Fibroblast of peridontal ligament (primary cell): ENCODE measurements at regions not wholly inside any gene's neighbourhood (a gene's known extent, or its start where the extent isn't known, plus 50 kb on each side); places are given as distances from the start of the nearest gene placed in this dataset.

Experiments
- DNase-seq: peaks from one replicate; pipeline ENCODE4 v3.0.0-alpha.2; 2010; ENCODE audit errors: extremely low read depth

GRCh38 chr14:27090716-27091115 is 492.9 kb upstream of the NOVA1 start:
- no peak for DNase-seq

GRCh38 chr14:27091973-27092372 is 494.1 kb upstream of the NOVA1 start:
- DNase-seq: no peak

GRCh38 chr14:27096091-27096490 is 498.3 kb upstream of the NOVA1 start:
- no peak for DNase-seq

DNA sequence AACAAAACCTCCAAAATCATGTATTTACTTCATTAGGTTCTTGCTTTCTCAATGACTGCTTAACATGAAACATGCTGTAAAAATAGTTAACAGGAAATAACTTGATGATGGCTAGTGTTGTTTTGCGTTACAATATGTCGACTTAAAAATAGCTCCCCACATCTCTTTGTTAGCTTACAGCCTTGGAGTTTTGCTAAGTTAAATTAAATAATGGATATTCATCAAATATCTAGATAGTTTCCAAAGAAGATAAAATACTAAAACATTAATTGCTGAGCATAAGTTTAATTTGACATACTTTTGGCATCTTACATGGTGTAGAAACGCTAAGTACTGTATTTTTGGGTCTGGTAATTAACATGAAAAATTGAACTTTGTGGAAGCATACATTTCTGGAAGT is 500.6 kb upstream of the NOVA1 start:
- no peak for DNase-seq

- DNase-seq: no peak
Measured at GRCh38 chr14:27114180-27114579, 516.3 kb upstream of the NOVA1 start.

DNA sequence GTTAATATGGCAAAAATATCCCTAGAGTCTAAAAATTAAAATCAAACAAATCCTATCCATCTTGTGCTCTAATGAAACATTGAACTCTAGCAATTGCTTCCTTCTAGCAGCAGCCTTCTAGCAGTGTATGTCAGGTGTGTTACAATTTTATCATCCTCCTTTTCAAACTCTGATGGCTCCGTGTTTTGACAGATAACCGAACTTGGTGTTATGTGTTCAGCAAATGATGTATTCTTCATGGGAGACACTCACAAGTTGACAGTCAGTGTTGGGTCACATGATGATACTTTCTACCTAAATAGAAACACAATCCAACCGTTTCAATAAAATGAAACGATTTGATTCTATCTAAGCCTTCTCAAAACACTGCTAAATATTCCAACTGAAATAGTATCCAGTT is 525.3 kb upstream of the NOVA1 start:
- DNase-seq: no peak

GRCh38 chr14:27127838-27128237 is 530.0 kb upstream of the NOVA1 start:
- no peak for DNase-seq

DNA sequence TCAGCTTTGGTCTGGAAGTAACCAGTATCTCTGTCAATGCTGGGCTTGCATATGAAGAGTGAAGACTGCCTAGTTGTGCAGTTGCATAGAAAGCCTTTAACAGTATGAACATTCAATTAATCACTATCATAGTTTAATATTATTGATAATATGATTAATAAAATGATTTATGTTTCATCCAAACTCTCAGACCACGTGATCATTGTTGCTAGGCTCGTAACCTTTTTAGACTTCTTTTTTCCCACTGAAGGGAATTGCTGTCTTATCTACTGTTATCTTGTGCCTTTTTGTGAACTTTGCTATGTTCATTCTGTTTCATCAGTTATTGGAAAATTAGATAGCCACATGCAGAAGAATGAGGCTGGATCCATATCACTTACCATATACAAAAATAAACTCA is 536.4 kb upstream of the NOVA1 start:
- no peak for DNase-seq

DNA sequence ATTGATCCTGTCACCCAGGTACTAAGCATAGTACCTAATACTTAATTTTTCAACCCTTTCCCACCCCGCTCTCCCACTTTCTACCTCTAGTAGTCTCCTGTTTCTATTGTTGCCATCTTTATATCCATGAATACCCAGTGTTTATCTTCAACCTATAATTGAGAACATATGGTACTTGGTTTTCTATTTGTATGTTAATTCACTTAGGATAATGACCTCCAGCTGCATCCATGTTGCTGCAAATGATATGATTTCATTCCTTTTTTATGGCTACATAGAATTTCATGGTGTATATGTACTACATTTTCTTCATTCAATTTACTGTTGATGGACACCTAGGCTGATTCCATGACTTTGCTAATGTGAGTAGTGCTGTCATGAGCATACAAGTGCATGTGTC is 547.3 kb upstream of the NOVA1 start:
- DNase-seq: no peak

- DNase-seq: no peak
Measured at GRCh38 chr14:27148143-27148542, 550.3 kb upstream of the NOVA1 start.

- DNase-seq: no peak
Measured at GRCh38 chr14:27164139-27164538, 566.3 kb upstream of the NOVA1 start.

GRCh38 chr14:27175489-27175888 is 577.7 kb upstream of the NOVA1 start:
- no peak for DNase-seq

GRCh38 chr14:27181333-27181732 is 583.5 kb upstream of the NOVA1 start:
- DNase-seq: no peak

DNA sequence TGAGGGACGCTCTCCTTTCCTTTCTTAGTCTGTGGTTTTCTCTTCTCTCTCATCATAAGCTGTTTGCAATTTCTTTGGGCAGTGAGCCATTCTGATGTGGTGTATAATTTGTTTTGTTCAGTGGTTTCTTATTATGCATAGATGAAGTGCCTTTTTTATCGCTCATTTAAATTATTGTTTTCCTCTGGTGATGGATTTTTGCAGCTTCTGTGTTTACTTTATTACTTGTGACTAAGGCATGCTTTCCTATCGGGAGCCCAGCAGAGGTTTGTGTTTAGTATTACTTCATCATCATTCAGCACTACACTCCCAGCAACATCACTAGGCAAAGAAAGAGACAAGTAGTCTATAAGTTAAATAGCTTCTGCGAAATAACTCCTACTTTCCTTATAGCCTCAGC is 586.6 kb upstream of the NOVA1 start:
- DNase-seq: peak; percentile 8

GRCh38 chr14:27186048-27186447 is 588.2 kb upstream of the NOVA1 start:
- no peak for DNase-seq

- no peak for DNase-seq
Measured at GRCh38 chr14:27187136-27187535, 589.3 kb upstream of the NOVA1 start.

- peak; percentile 1 for DNase-seq
Measured at GRCh38 chr14:27190296-27190695, 592.5 kb upstream of the NOVA1 start.

- DNase-seq: no peak
Measured at GRCh38 chr14:27199272-27199671, 601.4 kb upstream of the NOVA1 start.

DNA sequence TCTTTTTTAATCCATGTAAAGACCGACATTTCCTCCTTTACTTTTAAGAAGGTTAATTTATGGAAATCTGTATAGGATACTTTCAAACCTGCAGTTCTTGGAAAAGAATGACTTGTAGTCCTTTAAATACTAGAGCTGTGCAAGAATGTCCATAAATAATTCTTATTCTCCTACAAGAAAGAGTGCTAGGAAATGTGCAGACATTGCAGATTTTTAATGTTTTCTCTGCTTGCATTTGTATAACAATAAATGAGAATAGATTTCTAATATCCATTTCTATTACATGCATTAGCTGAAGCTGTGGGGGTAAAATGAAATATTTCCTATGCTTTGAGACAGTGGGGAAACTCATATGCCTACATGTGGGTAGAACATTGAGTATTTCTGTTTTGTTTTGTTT is 607.2 kb upstream of the NOVA1 start:
- DNase-seq: no peak

DNA sequence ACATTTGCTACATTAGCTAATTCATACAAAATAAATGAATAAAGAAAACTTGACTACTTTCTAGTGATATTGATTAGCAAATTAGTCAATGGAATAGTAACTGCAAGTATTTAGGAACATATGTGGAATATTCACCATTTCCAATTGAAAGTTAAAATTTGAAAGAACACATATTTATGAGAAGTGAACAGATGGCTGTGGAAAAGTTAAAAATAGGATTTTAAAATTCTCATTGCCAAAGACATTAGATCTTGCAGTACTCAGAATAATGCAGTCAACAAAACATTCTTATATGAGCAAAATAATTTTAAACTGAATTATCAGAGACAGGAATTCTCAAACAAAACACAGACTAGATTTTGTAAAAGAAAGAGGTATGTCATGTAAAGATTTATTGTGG is 613.9 kb upstream of the NOVA1 start:
- no peak for DNase-seq

- no peak for DNase-seq
Measured at GRCh38 chr14:27222671-27223070, 624.8 kb upstream of the NOVA1 start.

- DNase-seq: no peak
Measured at GRCh38 chr14:27223906-27224305, 626.1 kb upstream of the NOVA1 start.

DNA sequence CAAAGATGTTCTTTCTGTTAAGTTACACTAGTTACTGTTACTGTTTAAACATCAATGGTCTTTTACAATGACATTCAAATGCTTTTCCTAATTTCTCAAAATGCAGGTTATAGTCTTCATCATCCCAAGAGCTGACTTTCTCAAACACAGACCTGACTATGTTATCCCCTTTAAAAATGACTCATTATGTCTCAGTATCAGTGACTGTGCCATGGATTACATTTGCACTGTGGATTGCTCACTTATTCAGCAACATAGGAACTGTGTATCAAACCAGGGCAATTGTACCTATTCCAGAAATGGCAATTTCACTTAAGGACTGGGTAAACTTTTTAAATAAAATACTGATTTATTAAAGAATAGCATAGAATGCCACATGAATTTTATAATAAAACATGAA is 630.2 kb upstream of the NOVA1 start:
- no peak for DNase-seq

- no peak for DNase-seq
Measured at GRCh38 chr14:27234331-27234730, 636.5 kb upstream of the NOVA1 start.

DNA sequence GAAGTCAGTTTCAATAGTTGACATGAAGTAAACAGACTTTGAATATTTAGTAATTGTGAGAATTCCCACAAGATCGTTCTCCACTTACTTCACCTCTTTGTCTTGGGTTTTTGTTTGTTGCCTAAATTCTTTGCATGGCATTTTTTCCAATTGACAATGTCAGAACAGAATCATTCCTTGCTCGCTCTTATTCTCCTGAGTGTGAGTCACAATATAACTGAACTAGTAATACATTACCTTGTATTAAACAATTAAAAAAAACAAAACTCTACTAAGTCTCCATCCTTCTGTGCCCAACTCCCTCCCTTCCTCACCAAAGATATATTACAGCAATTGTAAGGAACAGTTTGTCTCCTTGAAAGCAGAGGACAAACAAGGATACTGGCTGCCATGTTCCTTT is 638.8 kb upstream of the NOVA1 start:
- DNase-seq: no peak
